GM12878 (cell line): ENCODE measurements at regions not wholly inside any gene's neighbourhood (a gene's known extent, or its start where the extent isn't known, plus 50 kb on each side); places are given as distances from the start of the nearest gene placed in this dataset.

Experiments
- ATAC-seq: fragments of 200-7000 bp; cut with Tn5 transposase; 3 replicates; pipeline ENCODE4 v1.9.1; 2020; ENCODE audit warnings: mild to moderate bottlenecking, moderate library complexity
- BruUV-seq: library from RNA; stranded (reverse); fragments of 400-500 nt; replicated peaks from 2 replicates; lab custom pipeline; 2021; lab: Mats Ljungman, UMichigan
- CTCF ChIA-PET: fragments of 300-600 bp; sonication (Branson Sonifier 250); formaldehyde crosslinking; extraction: SDS; loops from one replicate; lab custom pipeline; 2021; ENCODE audit warnings: inconsistent platforms; lab: Yijun Ruan, JAX
- POLR2A ChIA-PET: fragments of 350-600 bp; formaldehyde crosslinking; extraction: SDS; loops from one replicate; lab custom pipeline; 2021; ENCODE audit warnings: inconsistent platforms; lab: Charles Lee
- RAD21 ChIA-PET: fragments of 300-600 bp; sonication (Branson Sonifier 250); formaldehyde crosslinking; loops from one replicate; lab custom pipeline; 2023; ENCODE audit warnings: antibody characterized with exemption; ENCODE audit not compliant: unreplicated experiment; lab: Charles Lee
- SMC1A ChIA-PET: fragments of 300-600 bp; sonication (Branson Sonifier 250); formaldehyde crosslinking; loops from one replicate; lab custom pipeline; 2023; ENCODE audit not compliant: unreplicated experiment, uncharacterized antibody; lab: Charles Lee
- DNase-seq: peaks from one replicate; pipeline ENCODE4 v3.0.0-alpha.2; 2011; ENCODE audit warnings: low read depth, low spot score
- FAIRE-seq: peaks from 3 replicates; lab custom pipeline; 2011; peaks lifted over from hg19 to GRCh38; lab: Jason Lieb, UNC
- H2AFZ ChIP-seq: 2 replicates; pipeline ENCODE4 v1.6.0; 2011; ENCODE audit warnings: low read depth, low read length, control low read depth; ENCODE audit not compliant: control insufficient read depth
- H3K27ac ChIP-seq: 2 replicates; pipeline ENCODE4 v1.5.1; 2011; ENCODE audit warnings: control low read depth; ENCODE audit not compliant: control insufficient read depth, insufficient read depth
- H3K27me3 ChIP-seq, 2 experiments: replicated peaks in 1 of 2; 2 replicates each; pipeline versions ENCODE4 v1.6.0 to v1.6.1; 2011; ENCODE audit warnings: low read length in 1 of 2; ENCODE audit not compliant: control insufficient read depth in 2 of 2, insufficient read depth in 2 of 2
- H3K36me3 ChIP-seq, 2 experiments: 2 replicates each; pipeline ENCODE4 v1.5.1; 2011; ENCODE audit warnings: low read length in 1 of 2; ENCODE audit not compliant: control insufficient read depth in 2 of 2, insufficient read depth in 2 of 2
- H3K4me1 ChIP-seq: 2 replicates; pipeline ENCODE4 v1.6.1; 2011; ENCODE audit warnings: mild to moderate bottlenecking, low read length, moderate library complexity, mixed read lengths; ENCODE audit not compliant: control insufficient read depth, insufficient read depth
- H3K4me2 ChIP-seq: 2 replicates; pipeline ENCODE4 v1.6.0; 2011; ENCODE audit warnings: control low read depth; ENCODE audit not compliant: control insufficient read depth, insufficient read depth
- H3K4me3 ChIP-seq: fragments of 200-600 bp; sonication (generic); 2 replicates; pipeline ENCODE4 v1.5.1; 2016
- H3K79me2 ChIP-seq: 2 replicates; pipeline ENCODE4 v1.6.0; 2011; ENCODE audit warnings: low read length; ENCODE audit not compliant: control insufficient read depth, insufficient read depth
- H3K9ac ChIP-seq: 2 replicates; pipeline ENCODE4 v1.8.0; 2011; ENCODE audit warnings: low read length, control low read depth, mixed read lengths; ENCODE audit not compliant: control insufficient read depth, insufficient read depth
- H3K9me3 ChIP-seq: replicated peaks from 3 replicates; pipeline ENCODE4 v1.5.1; 2011; ENCODE audit warnings: mild to moderate bottlenecking, low read length; ENCODE audit not compliant: control insufficient read depth, insufficient read depth
- H4K20me1 ChIP-seq: 2 replicates; pipeline ENCODE4 v1.6.0; 2011; ENCODE audit not compliant: control insufficient read depth, insufficient read depth
- CHD4 ChIP-seq: fragments of 200-600 bp; sonication (generic); IDR thresholded peaks from 2 replicates; pipeline ENCODE4 v1.6.1; 2016; ENCODE audit warnings: mild to moderate bottlenecking
- EZH2 ChIP-seq: IDR thresholded peaks from 2 replicates; pipeline ENCODE4 v1.6.1; 2012; ENCODE audit warnings: low read depth, mild to moderate bottlenecking, control low read depth, inconsistent platforms, low read length, borderline replicate concordance; ENCODE audit not compliant: control insufficient read depth
- NFXL1 ChIP-seq: fragments of 450-650 bp; IDR thresholded peaks from 2 replicates; pipeline ENCODE4 v1.6.1; 2017; ENCODE audit warnings: antibody characterized with exemption, mild to moderate bottlenecking, borderline replicate concordance
- NR2C2 ChIP-seq: IDR thresholded peaks from 2 replicates; pipeline ENCODE4 v1.6.1; 2011; ENCODE audit warnings: borderline replicate concordance, low read depth; ENCODE audit not compliant: control insufficient read depth, insufficient read length
- PAX8 ChIP-seq: fragments of 450-650 bp; IDR thresholded peaks from 2 replicates; pipeline ENCODE4 v1.6.1; 2017; ENCODE audit warnings: mild to moderate bottlenecking, moderate library complexity
- POLR2A ChIP-seq: IDR thresholded peaks from 2 replicates; pipeline ENCODE4 v1.6.1; 2011; ENCODE audit warnings: low read depth, mild to moderate bottlenecking, low read length
- POLR2AphosphoS5 ChIP-seq: IDR thresholded peaks from 2 replicates; pipeline ENCODE4 v1.6.1; 2011; ENCODE audit warnings: mild to moderate bottlenecking, low read length, inconsistent platforms
- RAD21 ChIP-seq: IDR thresholded peaks from 2 replicates; pipeline ENCODE4 v1.6.1; 2011; ENCODE audit warnings: mild to moderate bottlenecking, low read depth, low read length, moderate library complexity; ENCODE audit not compliant: insufficient read depth
- RAD51 ChIP-seq: fragments of 450-650 bp; IDR thresholded peaks from 2 replicates; pipeline ENCODE4 v1.6.1; 2016; ENCODE audit warnings: moderate library complexity, mild to moderate bottlenecking, inconsistent platforms
- RELA ChIP-seq: fragments of 450-650 bp; IDR thresholded peaks from 2 replicates; pipeline ENCODE4 v1.8.0; 2014; ENCODE audit warnings: borderline replicate concordance; ENCODE audit not compliant: partially characterized antibody
- RFX5 ChIP-seq: IDR thresholded peaks from 2 replicates; pipeline ENCODE4 v1.6.1; 2011; ENCODE audit warnings: low read depth, low read length, improper control_type of control experiment
- SP1 ChIP-seq: IDR thresholded peaks from one replicate; pipeline ENCODE4 v1.6.1; 2011; ENCODE audit warnings: low read depth, low read length
- WRNIP1 ChIP-seq: IDR thresholded peaks from 2 replicates; pipeline ENCODE4 v1.6.1; 2011; ENCODE audit warnings: low read depth, low read length, improper control_type of control experiment, borderline replicate concordance
- YY1 ChIP-seq: IDR thresholded peaks from 2 replicates; pipeline ENCODE4 v1.6.1; 2011; ENCODE audit warnings: low read depth, mild to moderate bottlenecking, low read length
- WGBS: methylation state at CpG from one replicate; pipeline ENCODE4 v1.1.6; 2016; ENCODE audit warnings: low lambda C conversion rate; ENCODE audit not compliant: insufficient replicate concordance, insufficient coverage; ENCODE audit errors: missing lambda C conversion rate; 5-methylcytosine and 5-hydroxymethylcytosine counted together
- in situ Hi-C: fragments of 300-500 bp; cut with MboI; formaldehyde crosslinking; loops from 9 replicates; pipeline ENCODE4 v1.14.3; 2018; ENCODE audit warnings: mixed read lengths
- intact Hi-C: fragments of 100-400 bp; cut with micrococcal nuclease; formaldehyde crosslinking; loops from one replicate; pipeline ENCODE4 v1.14.2; 2022; ENCODE audit not compliant: unreplicated experiment
- TF ChIP-seq, protein P1 (sequence below): fragments of 450-650 bp; conservative IDR thresholded peaks from 2 replicates; pipeline ENCODE4 v1.6.1; 2017; ENCODE audit warnings: mild to moderate bottlenecking, moderate library complexity
- TF ChIP-seq, protein P2 (sequence below): fragments of 450-650 bp; IDR thresholded peaks from 2 replicates; pipeline ENCODE4 v1.6.1; 2016; ENCODE audit warnings: mild to moderate bottlenecking
- TF ChIP-seq, protein P3 (sequence below): fragments of 450-650 bp; IDR thresholded peaks from 2 replicates; pipeline ENCODE4 v1.6.1; 2016; ENCODE audit warnings: mild to moderate bottlenecking
- TF ChIP-seq, protein P4 (sequence below): fragments of 450-650 bp; formaldehyde crosslinking; IDR thresholded peaks from 2 replicates; pipeline ENCODE4 v1.4.0; 2020; ENCODE audit warnings: mild to moderate bottlenecking, moderate library complexity

DNA sequence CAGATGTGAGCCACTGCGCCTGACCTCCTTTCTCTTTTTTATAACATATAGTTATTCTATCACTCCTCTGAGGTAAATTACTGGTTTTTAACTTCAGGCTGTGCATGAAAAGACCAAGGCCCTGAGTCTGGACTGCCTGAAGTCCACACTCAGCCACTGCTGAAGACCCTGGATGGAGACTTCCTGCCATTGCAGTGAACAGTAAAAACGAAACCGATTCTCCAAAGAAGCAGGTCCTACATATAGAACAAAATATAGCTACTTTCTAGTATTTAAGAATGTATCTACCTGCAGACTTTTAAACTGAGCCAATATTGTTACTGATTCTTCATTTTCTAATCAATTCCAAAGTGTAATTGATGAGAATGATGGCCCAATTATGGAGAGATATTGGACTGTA is 232.8 kb downstream of the CHRM3 start:
- Histone ChIP-seq H3K4me3 (no peak overlapping the region), H4K20me1 (no peaks in the 10 kb centered on the region), H3K4me1 (no peaks in the 10 kb centered on the region), H3K27ac (no peak overlapping the region), H3K4me2 (no peak overlapping the region), H3K9me3 (no peaks in the 10 kb centered on the region; the same call in 2 of the 3 replicates), H3K36me3 (no peaks in the 10 kb centered on the region), H3K79me2 (no peaks in the 10 kb centered on the region), H3K9ac (no peak overlapping the region), H2AFZ (no peak overlapping the region), H3K27me3 (no peaks in the 10 kb centered on the region)
- DNase-seq = no peak
- ChIA-PET POLR2A (no interaction called here), CTCF (no interaction called here), SMC1A (interaction anchor here (0.6 kb wide), 1 partner anchor 32 kb away, joined by 3 read pairs; no protein-coding TSS in a partner anchor), RAD21 (interaction anchor here (0.6 kb wide), 1 partner anchor 248 kb away, joined by 4 read pairs; no protein-coding TSS in a partner anchor)
- no TSS peak for BruUV-seq
- TF ChIP-seq RFX5 (no peak), RAD51 (no peak), SP1 (no peak), POLR2AphosphoS5 (no peak), NFXL1 (no peak), NR2C2 (no peak), EZH2 (no peak), YY1 (no peak), WRNIP1 (no peak), RAD21 (no peak), POLR2A (no peak), PAX8 (no peak), CHD4 (no peak), RELA (no peak)
- TF ChIP-seq, protein P1, sequence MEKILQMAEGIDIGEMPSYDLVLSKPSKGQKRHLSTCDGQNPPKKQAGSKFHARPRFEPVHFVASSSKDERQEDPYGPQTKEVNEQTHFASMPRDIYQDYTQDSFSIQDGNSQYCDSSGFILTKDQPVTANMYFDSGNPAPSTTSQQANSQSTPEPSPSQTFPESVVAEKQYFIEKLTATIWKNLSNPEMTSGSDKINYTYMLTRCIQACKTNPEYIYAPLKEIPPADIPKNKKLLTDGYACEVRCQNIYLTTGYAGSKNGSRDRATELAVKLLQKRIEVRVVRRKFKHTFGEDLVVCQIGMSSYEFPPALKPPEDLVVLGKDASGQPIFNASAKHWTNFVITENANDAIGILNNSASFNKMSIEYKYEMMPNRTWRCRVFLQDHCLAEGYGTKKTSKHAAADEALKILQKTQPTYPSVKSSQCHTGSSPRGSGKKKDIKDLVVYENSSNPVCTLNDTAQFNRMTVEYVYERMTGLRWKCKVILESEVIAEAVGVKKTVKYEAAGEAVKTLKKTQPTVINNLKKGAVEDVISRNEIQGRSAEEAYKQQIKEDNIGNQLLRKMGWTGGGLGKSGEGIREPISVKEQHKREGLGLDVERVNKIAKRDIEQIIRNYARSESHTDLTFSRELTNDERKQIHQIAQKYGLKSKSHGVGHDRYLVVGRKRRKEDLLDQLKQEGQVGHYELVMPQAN = no peak
- TF ChIP-seq, protein P2, sequence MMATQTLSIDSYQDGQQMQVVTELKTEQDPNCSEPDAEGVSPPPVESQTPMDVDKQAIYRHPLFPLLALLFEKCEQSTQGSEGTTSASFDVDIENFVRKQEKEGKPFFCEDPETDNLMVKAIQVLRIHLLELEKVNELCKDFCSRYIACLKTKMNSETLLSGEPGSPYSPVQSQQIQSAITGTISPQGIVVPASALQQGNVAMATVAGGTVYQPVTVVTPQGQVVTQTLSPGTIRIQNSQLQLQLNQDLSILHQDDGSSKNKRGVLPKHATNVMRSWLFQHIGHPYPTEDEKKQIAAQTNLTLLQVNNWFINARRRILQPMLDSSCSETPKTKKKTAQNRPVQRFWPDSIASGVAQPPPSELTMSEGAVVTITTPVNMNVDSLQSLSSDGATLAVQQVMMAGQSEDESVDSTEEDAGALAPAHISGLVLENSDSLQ = no peak
- TF ChIP-seq, protein P3, sequence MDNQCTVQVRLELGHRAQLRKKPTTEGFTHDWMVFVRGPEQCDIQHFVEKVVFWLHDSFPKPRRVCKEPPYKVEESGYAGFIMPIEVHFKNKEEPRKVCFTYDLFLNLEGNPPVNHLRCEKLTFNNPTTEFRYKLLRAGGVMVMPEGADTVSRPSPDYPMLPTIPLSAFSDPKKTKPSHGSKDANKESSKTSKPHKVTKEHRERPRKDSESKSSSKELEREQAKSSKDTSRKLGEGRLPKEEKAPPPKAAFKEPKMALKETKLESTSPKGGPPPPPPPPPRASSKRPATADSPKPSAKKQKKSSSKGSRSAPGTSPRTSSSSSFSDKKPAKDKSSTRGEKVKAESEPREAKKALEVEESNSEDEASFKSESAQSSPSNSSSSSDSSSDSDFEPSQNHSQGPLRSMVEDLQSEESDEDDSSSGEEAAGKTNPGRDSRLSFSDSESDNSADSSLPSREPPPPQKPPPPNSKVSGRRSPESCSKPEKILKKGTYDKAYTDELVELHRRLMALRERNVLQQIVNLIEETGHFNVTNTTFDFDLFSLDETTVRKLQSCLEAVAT = no peak
- TF ChIP-seq, protein P4, sequence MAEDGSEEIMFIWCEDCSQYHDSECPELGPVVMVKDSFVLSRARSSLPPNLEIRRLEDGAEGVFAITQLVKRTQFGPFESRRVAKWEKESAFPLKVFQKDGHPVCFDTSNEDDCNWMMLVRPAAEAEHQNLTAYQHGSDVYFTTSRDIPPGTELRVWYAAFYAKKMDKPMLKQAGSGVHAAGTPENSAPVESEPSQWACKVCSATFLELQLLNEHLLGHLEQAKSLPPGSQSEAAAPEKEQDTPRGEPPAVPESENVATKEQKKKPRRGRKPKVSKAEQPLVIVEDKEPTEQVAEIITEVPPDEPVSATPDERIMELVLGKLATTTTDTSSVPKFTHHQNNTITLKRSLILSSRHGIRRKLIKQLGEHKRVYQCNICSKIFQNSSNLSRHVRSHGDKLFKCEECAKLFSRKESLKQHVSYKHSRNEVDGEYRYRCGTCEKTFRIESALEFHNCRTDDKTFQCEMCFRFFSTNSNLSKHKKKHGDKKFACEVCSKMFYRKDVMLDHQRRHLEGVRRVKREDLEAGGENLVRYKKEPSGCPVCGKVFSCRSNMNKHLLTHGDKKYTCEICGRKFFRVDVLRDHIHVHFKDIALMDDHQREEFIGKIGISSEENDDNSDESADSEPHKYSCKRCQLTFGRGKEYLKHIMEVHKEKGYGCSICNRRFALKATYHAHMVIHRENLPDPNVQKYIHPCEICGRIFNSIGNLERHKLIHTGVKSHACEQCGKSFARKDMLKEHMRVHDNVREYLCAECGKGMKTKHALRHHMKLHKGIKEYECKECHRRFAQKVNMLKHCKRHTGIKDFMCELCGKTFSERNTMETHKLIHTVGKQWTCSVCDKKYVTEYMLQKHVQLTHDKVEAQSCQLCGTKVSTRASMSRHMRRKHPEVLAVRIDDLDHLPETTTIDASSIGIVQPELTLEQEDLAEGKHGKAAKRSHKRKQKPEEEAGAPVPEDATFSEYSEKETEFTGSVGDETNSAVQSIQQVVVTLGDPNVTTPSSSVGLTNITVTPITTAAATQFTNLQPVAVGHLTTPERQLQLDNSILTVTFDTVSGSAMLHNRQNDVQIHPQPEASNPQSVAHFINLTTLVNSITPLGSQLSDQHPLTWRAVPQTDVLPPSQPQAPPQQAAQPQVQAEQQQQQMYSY (CRISPR knock-in tag) = no peak
- 36% methylated on average over 3 of the region's 3 CpGs for WGBS
- intact Hi-C loops (no loop called here), in situ Hi-C loops (no loop called here)
- ATAC-seq = peak; percentile 52; the same call in 2 of the 3 replicates
- no peak for FAIRE-seq
